ENCODE measurements at regions not wholly inside any gene's neighbourhood (a gene's known extent, or its start where the extent isn't known, plus 50 kb on each side); places are given as distances from the start of the nearest gene placed in this dataset.

DNA sequence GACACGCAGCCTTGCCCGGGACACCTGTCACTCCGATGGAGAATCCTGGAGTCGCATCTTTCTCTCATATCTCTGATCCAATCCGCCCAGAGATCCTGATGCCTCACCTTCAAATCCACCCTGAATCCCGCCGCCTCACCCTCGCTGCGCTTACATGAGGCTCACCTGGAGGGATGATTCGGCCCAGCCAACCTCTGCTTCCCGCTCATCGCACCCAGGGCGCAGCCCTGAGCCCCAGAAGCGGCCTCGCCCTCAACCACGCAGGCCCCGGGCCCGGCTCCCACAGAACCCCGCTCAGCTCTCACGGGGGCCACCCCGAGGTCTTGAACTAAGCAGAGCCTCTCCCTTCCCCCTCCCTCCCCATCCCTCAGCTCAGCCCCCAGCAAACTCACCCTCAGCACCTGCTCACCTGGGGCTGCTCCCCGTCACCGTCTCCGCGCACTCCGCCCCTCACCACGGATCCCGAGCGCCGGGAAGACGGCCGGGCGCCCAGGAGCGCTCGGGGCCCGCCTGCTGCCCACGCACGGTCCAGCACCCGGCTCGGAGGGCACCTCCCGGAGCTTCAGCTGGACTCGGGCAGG is 160.0 kb downstream of the NDUFA10 start:
- TF ChIP-seq, protein P1, sequence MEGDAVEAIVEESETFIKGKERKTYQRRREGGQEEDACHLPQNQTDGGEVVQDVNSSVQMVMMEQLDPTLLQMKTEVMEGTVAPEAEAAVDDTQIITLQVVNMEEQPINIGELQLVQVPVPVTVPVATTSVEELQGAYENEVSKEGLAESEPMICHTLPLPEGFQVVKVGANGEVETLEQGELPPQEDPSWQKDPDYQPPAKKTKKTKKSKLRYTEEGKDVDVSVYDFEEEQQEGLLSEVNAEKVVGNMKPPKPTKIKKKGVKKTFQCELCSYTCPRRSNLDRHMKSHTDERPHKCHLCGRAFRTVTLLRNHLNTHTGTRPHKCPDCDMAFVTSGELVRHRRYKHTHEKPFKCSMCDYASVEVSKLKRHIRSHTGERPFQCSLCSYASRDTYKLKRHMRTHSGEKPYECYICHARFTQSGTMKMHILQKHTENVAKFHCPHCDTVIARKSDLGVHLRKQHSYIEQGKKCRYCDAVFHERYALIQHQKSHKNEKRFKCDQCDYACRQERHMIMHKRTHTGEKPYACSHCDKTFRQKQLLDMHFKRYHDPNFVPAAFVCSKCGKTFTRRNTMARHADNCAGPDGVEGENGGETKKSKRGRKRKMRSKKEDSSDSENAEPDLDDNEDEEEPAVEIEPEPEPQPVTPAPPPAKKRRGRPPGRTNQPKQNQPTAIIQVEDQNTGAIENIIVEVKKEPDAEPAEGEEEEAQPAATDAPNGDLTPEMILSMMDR (IDR thresholded peaks at IDR 0.05; ENCODE audit: low read length) = no peak
- TF ChIP-seq EZH2 (IDR thresholded peaks at IDR 0.05; ENCODE audit: borderline replicate concordance, low read length) = no peak

Data from OCI-LY1 (cell line).